ENCODE measurements at regions not wholly inside any gene's neighbourhood (a gene's known extent, or its start where the extent isn't known, plus 50 kb on each side); places are given as distances from the start of the nearest gene placed in this dataset.

- intact Hi-C loops (cut with micrococcal nuclease), result no loop called here
These were observed 76.9 kb upstream of the PAPOLG start for GRCh38 chr2:60679036-60679780.

More at GRCh38 chr2:60679036-60679780, 76.9 kb upstream of the PAPOLG start:
- ChIA-PET POLR2A (no interaction called here), CTCF (no interaction called here)
- Histone ChIP-seq H3K27me3 (replicated peaks in 1 of 4; ENCODE audit: control extremely low read depth in 1 of 4, control insufficient read depth in 3 of 4, insufficient read depth in 4 of 4, low read length in 3 of 4) (peaks cover 0 to 3% (median 0%) of the 10 kb centered on the region in 4 experiments), H3K4me1 (ENCODE audit: control insufficient read depth in 2 of 2, insufficient read depth in 2 of 2, low read length in 2 of 2) (peaks cover 0 to 3% of the 10 kb centered on the region in 2 donors), H3K4me2 (replicated peaks; ENCODE audit: low read depth, low read length, poor library complexity, severe bottlenecking) (no peak overlapping the region), H3K27ac (ENCODE audit: low read length in 2 of 2) (no peak overlapping the region), H2AFZ (ENCODE audit: insufficient read depth, low read depth, low read length, poor library complexity, severe bottlenecking) (no peak overlapping the region), H3K79me2 (ENCODE audit: control insufficient read depth, insufficient read depth, low read length) (no peaks in the 10 kb centered on the region), H4K20me1 (ENCODE audit: control insufficient read depth, insufficient read depth, low read length, poor library complexity, severe bottlenecking) (no peaks in the 10 kb centered on the region), H3K9me3 (ENCODE audit: control extremely low read depth in 1 of 3, control insufficient read depth in 2 of 3, insufficient read depth in 1 of 3, low read length in 2 of 3) (no peaks in the 10 kb centered on the region), H3K9ac (ENCODE audit: low read length) (no peak overlapping the region), H3K4me3 (ENCODE audit: control extremely low read depth in 1 of 5, extremely low read depth in 1 of 5, insufficient read depth in 1 of 5, low read depth in 2 of 5, low read length in 4 of 5) (no peak overlapping the region), H3K36me3 (replicated peaks in 1 of 2; ENCODE audit: control extremely low read depth in 1 of 2, control insufficient read depth in 1 of 2, extremely low read depth in 1 of 2, insufficient read depth in 2 of 2, low read length in 1 of 2) (no peaks in the 10 kb centered on the region)
- Mint-ChIP-seq H3K27me3 (peaks cover 15% of the 10 kb centered on the region), H3K9me3 (ENCODE audit: insufficient read depth) (no peaks in the 10 kb centered on the region), H3K27ac (no peak overlapping the region), H3K4me3 (no peak overlapping the region), H3K4me1 (peaks cover 4% of the 10 kb centered on the region)
- ATAC-seq (ENCODE audit: low read depth), result no peak
- no peak for DNase-seq
- WGBS (ENCODE audit: insufficient coverage), result 78% methylated on average over 4 of the region's 9 CpGs
- TF ChIP-seq CTCF (IDR thresholded peaks at IDR 0.05), result no peak
- TF ChIP-seq EZH2 (IDR thresholded peaks at IDR 0.05; ENCODE audit: borderline replicate concordance, insufficient read depth, low read depth, low read length, poor library complexity, severe bottlenecking), result no peak
